H1 (cell line): ENCODE measurements at regions not wholly inside any gene's neighbourhood (a gene's known extent, or its start where the extent isn't known, plus 50 kb on each side); places are given as distances from the start of the nearest gene placed in this dataset.

Experiments used
- CTCF ChIP-seq, 3 experiments: IDR thresholded peaks; 1 replicate in 2 of 3; 2 replicates in 1 of 3; pipeline versions ENCODE4 v1.5.1 to v1.6.1; 2011; ENCODE audit warnings: low read length in 3 of 3, mild to moderate bottlenecking in 3 of 3, inconsistent platforms in 2 of 3, low read depth in 1 of 3, moderate library complexity in 1 of 3; ENCODE audit not compliant: insufficient read depth in 1 of 3; ENCODE audit errors: control extremely low read depth in 1 of 3
- POLR2AphosphoS5 ChIP-seq: IDR thresholded peaks from 2 replicates; pipeline ENCODE4 v1.6.1; 2011; ENCODE audit warnings: low read depth, low read length
- SIN3A ChIP-seq, 2 experiments: IDR thresholded peaks in 1 of 2; conservative IDR thresholded peaks in 1 of 2; 2 replicates each; pipeline ENCODE4 v1.6.1; 2011 to 2012; ENCODE audit warnings: low read length in 2 of 2, improper control_type of control experiment in 1 of 2, low read depth in 1 of 2, mild to moderate bottlenecking in 1 of 2
- ZNF274 ChIP-seq: IDR thresholded peaks from 2 replicates; pipeline ENCODE4 v1.7.0; 2012; ENCODE audit warnings: low read length, borderline replicate concordance; ENCODE audit errors: extremely low read depth

GRCh38 chr13:74000876-74001275 lies 133.3 kb downstream of the KLF12 start:
- TF ChIP-seq POLR2AphosphoS5 (no peak), CTCF (IDR thresholded peaks at IDR 0.05; ENCODE audit: control extremely low read depth in 1 of 3, insufficient read depth in 1 of 3, low read depth in 1 of 3, low read length in 3 of 3) (no peak), ZNF274 (no peak), SIN3A (conservative IDR thresholded peaks at IDR 0.05 in 1 of 2, IDR thresholded peaks at IDR 0.05 in 1 of 2; ENCODE audit: low read depth in 1 of 2, low read length in 2 of 2) (no peak)
